HEK293T (cell line): ENCODE measurements at regions not wholly inside any gene's neighbourhood (a gene's known extent, or its start where the extent isn't known, plus 50 kb on each side); places are given as distances from the start of the nearest gene placed in this dataset.

Source experiments
- CTCF ChIA-PET: fragments of 350-600 bp; formaldehyde crosslinking; extraction: SDS; loops from one replicate; lab custom pipeline; 2021; ENCODE audit warnings: antibody characterized with exemption, inconsistent platforms; lab: Yijun Ruan, JAX
- POLR2A ChIA-PET: fragments of 350-600 bp; formaldehyde crosslinking; extraction: SDS; loops from one replicate; lab custom pipeline; 2020; ENCODE audit warnings: antibody characterized with exemption, inconsistent platforms; lab: Yijun Ruan, JAX
- DNase-seq: peaks from one replicate; pipeline ENCODE4 v3.0.0; 2012; ENCODE audit warnings: mixed read lengths; ENCODE audit errors: extremely low spot score
- ARNT ChIP-seq: fragments of 450-650 bp; IDR thresholded peaks from 2 replicates; pipeline ENCODE4 v1.6.1; 2017; ENCODE audit warnings: mild to moderate bottlenecking
- BHLHE40 ChIP-seq: fragments of 450-650 bp; IDR thresholded peaks from 2 replicates; pipeline ENCODE4 v1.6.1; 2016; ENCODE audit warnings: mild to moderate bottlenecking, moderate library complexity, borderline replicate concordance
- CTBP1 ChIP-seq: fragments of 450-650 bp; IDR thresholded peaks from 2 replicates; pipeline ENCODE4 v1.6.1; 2016; ENCODE audit warnings: borderline replicate concordance
- ELF4 ChIP-seq: fragments of 450-650 bp; IDR thresholded peaks from 2 replicates; pipeline ENCODE4 v1.6.1; 2017; ENCODE audit warnings: antibody characterized with exemption
- FOXA1 ChIP-seq: fragments of 450-650 bp; IDR thresholded peaks from 2 replicates; pipeline ENCODE4 v1.6.1; 2016; ENCODE audit warnings: mild to moderate bottlenecking
- FOXK2 ChIP-seq: fragments of 450-650 bp; IDR thresholded peaks from 2 replicates; pipeline ENCODE4 v1.6.1; 2016; ENCODE audit warnings: mild to moderate bottlenecking
- FOXM1 ChIP-seq: fragments of 450-650 bp; IDR thresholded peaks from 2 replicates; pipeline ENCODE4 v1.6.1; 2017; ENCODE audit warnings: mild to moderate bottlenecking, borderline replicate concordance
- HDGF ChIP-seq: fragments of 450-650 bp; IDR thresholded peaks from 2 replicates; pipeline ENCODE4 v1.6.1; 2017; ENCODE audit warnings: antibody characterized with exemption, borderline replicate concordance
- L3MBTL2 ChIP-seq: fragments of 450-650 bp; conservative IDR thresholded peaks from 2 replicates; pipeline ENCODE4 v1.6.1; 2016; ENCODE audit warnings: mild to moderate bottlenecking
- LEF1 ChIP-seq: fragments of 450-650 bp; IDR thresholded peaks from 2 replicates; pipeline ENCODE4 v1.6.1; 2017; ENCODE audit warnings: mild to moderate bottlenecking, borderline replicate concordance
- NFRKB ChIP-seq: fragments of 450-650 bp; IDR thresholded peaks from 2 replicates; pipeline ENCODE4 v1.6.1; 2016; ENCODE audit warnings: mild to moderate bottlenecking, moderate library complexity
- SP1 ChIP-seq: fragments of 450-650 bp; IDR thresholded peaks from 2 replicates; pipeline ENCODE4 v1.6.1; 2017
- SUZ12 ChIP-seq: fragments of 450-650 bp; IDR thresholded peaks from 2 replicates; pipeline ENCODE4 v1.6.1; 2016; ENCODE audit warnings: mild to moderate bottlenecking
- TARDBP ChIP-seq: fragments of 450-650 bp; IDR thresholded peaks from 2 replicates; pipeline ENCODE4 v1.6.1; 2016
- ZNF384 ChIP-seq: fragments of 450-650 bp; IDR thresholded peaks from 2 replicates; pipeline ENCODE4 v1.6.1; 2016
- TF ChIP-seq, protein P1 (sequence below): fragments of 450-650 bp; IDR thresholded peaks from 2 replicates; pipeline ENCODE4 v1.6.1; 2016

- DNase-seq: no peak
- CTCF ChIA-PET: no interaction called here
- POLR2A ChIA-PET: no interaction called here
- no peak for TF ChIP-seq FOXA1
- TF ChIP-seq SUZ12: no peak
These were observed 1177.6 kb downstream of the ADGRL3 start for GRCh38 chr4:62377700-62378099.

DNA sequence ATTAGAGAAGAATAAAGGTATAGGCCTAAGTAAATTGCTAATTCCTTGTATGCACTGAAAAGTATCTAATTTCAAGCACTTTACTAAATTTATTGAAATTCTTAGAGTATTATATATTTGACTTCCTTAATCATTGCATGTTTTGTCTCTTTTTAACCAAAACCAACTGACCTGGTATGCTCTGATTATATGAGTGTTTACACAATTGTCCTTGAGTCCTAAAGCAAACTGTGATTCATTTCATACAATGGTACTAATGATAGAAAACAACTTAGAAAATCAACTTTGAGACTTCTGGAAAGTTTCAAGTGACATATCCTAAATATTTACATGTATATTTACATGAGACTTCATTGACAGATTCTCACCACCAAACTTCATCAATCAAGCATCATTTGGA is 1177.1 kb downstream of the ADGRL3 start:
- no peak for DNase-seq
- ChIA-PET POLR2A (no interaction called here), CTCF (no interaction called here)
- TF ChIP-seq HDGF (no peak), L3MBTL2 (no peak), SP1 (no peak), SUZ12 (no peak), ELF4 (no peak), LEF1 (no peak), FOXK2 (no peak), ZNF384 (no peak), FOXM1 (no peak), NFRKB (no peak), TARDBP (no peak), CTBP1 (no peak)
- TF ChIP-seq, protein P1, sequence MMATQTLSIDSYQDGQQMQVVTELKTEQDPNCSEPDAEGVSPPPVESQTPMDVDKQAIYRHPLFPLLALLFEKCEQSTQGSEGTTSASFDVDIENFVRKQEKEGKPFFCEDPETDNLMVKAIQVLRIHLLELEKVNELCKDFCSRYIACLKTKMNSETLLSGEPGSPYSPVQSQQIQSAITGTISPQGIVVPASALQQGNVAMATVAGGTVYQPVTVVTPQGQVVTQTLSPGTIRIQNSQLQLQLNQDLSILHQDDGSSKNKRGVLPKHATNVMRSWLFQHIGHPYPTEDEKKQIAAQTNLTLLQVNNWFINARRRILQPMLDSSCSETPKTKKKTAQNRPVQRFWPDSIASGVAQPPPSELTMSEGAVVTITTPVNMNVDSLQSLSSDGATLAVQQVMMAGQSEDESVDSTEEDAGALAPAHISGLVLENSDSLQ: no peak

GRCh38 chr4:62366939-62367338 is 1166.8 kb downstream of the ADGRL3 start:
- POLR2A ChIA-PET: no interaction called here
- CTCF ChIA-PET: no interaction called here
- TF ChIP-seq, protein P1: no peak
- TF ChIP-seq ZNF384 (no peak), HDGF (no peak), L3MBTL2 (no peak), NFRKB (no peak), CTBP1 (no peak), SP1 (no peak), BHLHE40 (no peak), LEF1 (no peak), ELF4 (no peak), ARNT (no peak), FOXK2 (no peak)
- no peak for DNase-seq

DNA sequence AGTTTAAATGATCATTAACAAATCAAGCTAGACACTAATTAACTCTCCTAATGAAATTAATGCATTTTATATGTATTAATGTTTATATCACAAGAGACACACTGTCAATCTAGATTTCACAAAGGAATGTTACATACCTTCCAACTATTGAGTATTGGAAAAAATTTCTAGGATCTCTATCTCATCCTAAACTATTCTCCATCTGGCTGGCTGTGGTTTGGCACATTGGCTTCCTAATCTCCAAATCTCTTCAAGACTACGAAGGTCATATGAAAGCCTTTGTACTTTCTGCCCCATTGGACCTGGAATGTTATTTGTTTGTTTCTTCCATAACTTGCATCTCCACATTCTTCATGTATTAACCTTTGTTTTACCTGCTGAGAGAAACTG is 1160.0 kb downstream of the ADGRL3 start:
- POLR2A ChIA-PET: no interaction called here
- no peak for DNase-seq
- CTCF ChIA-PET: no interaction called here
- TF ChIP-seq NFRKB: no peak

DNA sequence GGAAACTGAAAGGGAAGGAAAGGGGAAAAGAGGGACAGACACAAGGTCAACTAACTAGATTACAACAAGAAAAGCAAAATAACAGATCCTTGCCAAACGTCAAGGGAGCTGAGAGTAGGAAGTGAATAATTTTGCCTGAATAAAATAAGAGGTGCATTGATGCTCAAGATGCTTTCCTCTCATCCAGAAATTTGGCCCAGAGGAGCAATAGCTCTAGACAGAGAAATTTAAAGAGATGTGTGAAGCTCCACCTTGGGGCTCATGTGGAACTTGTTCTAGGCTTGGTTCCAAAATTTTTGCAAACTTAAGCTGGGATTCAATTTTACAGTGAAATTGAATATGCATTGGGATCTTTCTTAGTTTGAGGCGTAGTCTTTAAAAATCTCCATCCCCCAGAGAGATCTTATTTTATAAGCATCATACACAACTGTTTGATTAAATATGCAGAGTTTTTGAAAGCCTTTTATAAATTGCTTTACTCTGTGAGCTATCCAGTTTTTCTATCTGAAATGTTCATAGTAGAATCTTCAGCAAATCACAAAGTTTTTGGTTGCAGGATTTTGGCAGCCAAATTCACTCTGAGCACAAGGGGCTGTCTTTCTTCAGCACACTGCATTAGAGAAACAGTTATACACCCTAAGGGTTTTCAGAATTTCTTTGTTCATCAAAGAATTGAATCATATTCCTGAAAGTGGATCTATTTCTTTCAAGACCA is 1159.5 kb downstream of the ADGRL3 start:
- TF ChIP-seq SP1: no peak
- no peak for TF ChIP-seq BHLHE40
- no peak for TF ChIP-seq LEF1
- no peak for TF ChIP-seq CTBP1
- no peak for TF ChIP-seq FOXA1
- no peak for TF ChIP-seq ARNT
- no peak for TF ChIP-seq L3MBTL2
- TF ChIP-seq FOXM1: no peak
- TF ChIP-seq SUZ12: no peak
- no peak for TF ChIP-seq HDGF
- TF ChIP-seq, protein P1: no peak
- TF ChIP-seq TARDBP: no peak
- no peak for TF ChIP-seq ELF4
- no peak for TF ChIP-seq ZNF384
- TF ChIP-seq FOXK2: no peak
- no peak for TF ChIP-seq NFRKB
- CTCF ChIA-PET: no interaction called here
- POLR2A ChIA-PET: no interaction called here
- no peak for DNase-seq

DNA sequence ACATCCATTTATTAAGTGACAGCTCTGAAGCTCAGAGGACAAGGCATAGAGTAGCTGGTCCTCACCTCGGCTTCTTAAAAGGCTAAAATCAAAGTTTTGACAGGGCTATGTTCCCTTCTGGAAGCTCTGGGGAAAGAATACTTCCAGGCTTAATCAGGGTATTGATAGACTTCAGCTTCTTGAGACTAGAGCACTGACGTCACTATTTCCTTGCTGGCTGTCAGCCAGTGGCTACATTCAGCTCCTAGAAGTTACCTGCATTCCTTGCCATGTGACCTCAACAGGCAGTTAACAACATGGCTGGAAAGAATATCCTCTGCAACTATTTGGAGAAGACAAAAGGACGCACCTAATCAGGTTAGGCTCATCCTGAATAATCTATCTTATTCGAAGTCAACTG is 1144.8 kb downstream of the ADGRL3 start:
- CTCF ChIA-PET: no interaction called here
- TF ChIP-seq ARNT: no peak
- no peak for TF ChIP-seq LEF1
- TF ChIP-seq SUZ12: no peak
- no peak for TF ChIP-seq HDGF
- no peak for TF ChIP-seq SP1
- no peak for TF ChIP-seq FOXM1
- DNase-seq: no peak
- POLR2A ChIA-PET: no interaction called here

- CTCF ChIA-PET: no interaction called here
- TF ChIP-seq ARNT (no peak), NFRKB (no peak)
- DNase-seq: no peak
- POLR2A ChIA-PET: no interaction called here
These were observed 1144.3 kb downstream of the ADGRL3 start for GRCh38 chr4:62344474-62344873.

GRCh38 chr4:62342346-62342745 is 1142.2 kb downstream of the ADGRL3 start:
- no peak for DNase-seq
- CTCF ChIA-PET: no interaction called here
- POLR2A ChIA-PET: no interaction called here
- TF ChIP-seq TARDBP: no peak
- no peak for TF ChIP-seq NFRKB
- TF ChIP-seq CTBP1: no peak
